NCI-H460 (cell line): ENCODE measurements at regions not wholly inside any gene's neighbourhood (a gene's known extent, or its start where the extent isn't known, plus 50 kb on each side); places are given as distances from the start of the nearest gene placed in this dataset.
"Not testable (repeated sequence)": the region's sequence is repeated elsewhere in the genome, so short reads cannot be mapped to it uniquely, and the experiment has no call there.

Experiments used
- DNase-seq: peaks from one replicate; pipeline ENCODE4 v3.0.0-alpha.2; 2016; ENCODE audit warnings: low read depth; ENCODE audit errors: extremely low read depth

DNA sequence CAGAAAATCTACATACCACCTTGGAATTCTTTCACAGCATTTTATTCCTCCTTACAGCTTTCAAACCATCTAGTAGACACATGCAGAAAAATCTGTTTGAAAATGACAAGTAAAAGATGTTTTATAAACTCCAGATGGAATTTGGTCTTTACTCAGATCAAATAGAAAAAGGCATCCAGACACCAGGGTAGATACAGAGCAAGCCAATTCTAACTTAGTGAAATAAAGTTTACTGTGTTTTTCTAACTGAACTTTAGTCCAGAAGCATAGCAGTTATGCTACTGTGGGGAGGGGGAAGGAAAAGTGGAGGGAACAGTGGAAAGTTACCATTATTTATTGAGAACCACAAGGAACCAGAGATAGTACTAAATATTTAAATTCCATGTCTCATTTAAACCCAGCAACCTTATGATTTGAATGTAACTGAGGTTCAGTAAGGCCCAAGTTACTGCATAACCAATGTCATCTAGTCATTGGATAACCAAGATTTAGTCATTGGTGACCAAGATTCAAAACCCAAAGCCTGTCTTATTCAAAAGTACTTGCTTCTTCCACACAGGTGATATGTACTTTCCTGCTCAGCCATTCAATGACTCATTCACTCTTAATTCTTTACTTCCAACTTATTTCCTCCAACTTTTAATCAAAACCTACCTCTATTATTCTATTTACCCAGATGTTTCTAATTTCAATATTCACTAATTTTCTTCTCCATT, 57.7 kb downstream of the RAD51AP2 start:
- no peak for DNase-seq

DNA sequence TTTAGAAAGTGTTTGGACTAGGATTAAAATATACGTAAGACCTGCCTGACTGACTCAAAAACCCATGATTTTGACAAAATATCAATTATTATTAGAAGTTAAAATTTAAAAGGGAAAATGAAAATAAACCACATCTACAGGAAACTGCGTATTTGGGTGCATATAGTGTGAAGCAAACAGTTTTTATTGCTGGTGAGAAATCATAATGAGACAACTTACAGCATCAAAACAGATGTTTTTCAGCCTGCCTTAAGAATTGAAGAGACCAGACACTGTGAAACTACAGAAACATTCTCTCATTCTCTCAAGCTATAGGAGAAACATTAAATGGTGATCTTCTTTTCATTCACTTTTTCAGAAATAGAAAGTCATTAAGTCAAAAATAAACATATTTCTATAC, 62.9 kb downstream of the RAD51AP2 start:
- DNase-seq: no peak

DNA sequence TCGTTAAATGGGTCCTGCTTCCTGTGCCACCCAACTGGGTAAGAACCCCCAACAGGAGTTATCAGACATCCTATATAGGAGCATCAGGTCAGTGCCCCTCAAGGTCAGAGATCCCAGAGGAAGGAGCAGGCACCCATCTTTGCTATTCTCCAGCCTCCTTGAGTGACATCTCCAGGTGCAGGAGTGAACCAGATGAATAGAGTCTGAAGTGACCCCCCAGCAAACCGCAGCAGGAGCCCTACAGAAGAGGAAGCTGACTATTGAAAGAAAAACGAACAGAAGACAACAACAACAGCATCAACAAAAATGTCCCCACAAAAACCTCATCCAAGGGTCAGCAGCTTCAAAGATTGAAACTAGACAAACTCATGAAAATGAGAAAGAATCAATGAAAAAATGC, 72.0 kb downstream of the RAD51AP2 start:
- not testable (repeated sequence) for DNase-seq

- DNase-seq: no peak
These were observed 72.5 kb downstream of the RAD51AP2 start for GRCh38 chr2:17445744-17446143.

DNA sequence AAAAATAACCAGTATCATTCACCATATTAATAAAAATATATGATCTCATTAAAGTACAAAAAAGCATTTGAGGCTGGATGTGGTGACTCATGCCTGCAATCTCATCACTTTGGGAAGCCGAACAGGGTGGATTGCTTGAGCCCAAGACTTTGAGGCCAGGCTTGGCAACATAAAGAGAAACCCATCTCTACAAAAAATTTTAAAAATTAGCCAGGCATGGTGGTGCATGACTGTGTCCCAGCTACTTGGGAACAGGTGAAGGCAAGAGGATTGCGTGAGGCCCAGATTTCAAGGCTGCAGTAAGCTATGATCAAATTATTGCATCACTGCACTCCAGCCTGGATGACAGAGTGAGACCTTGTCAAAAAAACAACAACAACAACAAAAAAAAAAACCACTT, 75.9 kb downstream of the RAD51AP2 start:
- DNase-seq: no peak

DNA sequence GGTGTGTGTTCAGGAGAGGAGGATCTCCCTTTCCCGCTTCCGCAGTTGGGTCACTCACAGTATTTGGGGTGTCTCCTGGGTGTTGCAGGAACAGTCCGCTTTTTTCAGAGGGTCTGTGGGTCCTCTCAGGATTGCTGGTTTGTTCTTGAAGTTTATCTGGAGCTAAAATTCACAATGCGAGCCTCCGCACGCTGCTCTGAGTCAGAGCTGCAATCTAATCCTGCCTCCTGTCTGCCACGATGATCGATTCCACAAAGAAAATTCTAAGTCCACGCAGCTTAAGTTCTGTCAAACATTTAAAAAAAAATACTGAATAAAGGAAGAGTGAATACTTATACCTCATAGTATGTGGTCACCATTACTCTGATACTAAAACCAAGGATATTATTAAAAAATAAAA, 76.5 kb downstream of the RAD51AP2 start:
- no peak for DNase-seq

GRCh38 chr2:17441055-17441771, 77.0 kb downstream of the RAD51AP2 start:
- DNase-seq: no peak

GRCh38 chr2:17430326-17430725, 87.9 kb downstream of the RAD51AP2 start:
- no peak for DNase-seq

GRCh38 chr2:17429130-17429529, 89.1 kb downstream of the RAD51AP2 start:
- DNase-seq: no peak

DNA sequence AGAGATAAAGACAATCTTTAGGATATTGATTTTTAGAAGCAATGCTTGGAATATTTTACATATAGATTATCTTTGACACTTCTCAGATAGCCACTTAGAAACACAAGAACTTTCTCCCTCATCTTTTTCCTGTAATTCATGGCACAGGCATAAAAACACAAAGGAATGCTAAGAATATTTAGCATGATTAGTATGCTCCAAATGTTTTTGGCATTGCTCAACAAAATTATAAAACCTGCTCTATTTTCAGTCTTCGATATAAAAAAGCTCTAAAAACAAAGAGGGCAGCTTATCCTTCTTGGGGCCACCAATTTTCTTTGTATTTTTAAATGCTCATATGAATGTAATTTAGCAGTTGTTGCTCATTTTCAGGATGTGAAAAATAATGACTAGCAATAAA, 90.8 kb downstream of the RAD51AP2 start:
- no peak for DNase-seq

DNA sequence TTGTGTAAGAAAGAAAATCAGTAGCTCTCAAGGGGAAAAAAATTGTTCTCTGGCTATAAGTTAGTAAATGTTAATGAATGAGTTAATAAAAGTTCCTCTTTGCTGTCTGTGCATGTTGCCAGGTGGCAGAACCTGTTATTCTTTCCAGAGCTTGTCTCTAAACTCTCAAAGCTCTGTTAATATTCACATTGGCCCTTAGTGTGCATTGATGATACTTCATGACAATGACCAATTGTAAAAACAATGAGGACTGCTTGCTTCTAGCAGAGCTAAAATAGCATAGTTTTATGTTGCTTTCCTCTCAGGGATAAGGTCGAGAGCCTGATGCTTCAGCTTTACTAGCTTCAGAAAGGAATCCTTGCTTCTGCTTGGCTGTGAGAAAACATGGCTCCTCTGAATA, 91.5 kb downstream of the RAD51AP2 start:
- no peak for DNase-seq

DNA sequence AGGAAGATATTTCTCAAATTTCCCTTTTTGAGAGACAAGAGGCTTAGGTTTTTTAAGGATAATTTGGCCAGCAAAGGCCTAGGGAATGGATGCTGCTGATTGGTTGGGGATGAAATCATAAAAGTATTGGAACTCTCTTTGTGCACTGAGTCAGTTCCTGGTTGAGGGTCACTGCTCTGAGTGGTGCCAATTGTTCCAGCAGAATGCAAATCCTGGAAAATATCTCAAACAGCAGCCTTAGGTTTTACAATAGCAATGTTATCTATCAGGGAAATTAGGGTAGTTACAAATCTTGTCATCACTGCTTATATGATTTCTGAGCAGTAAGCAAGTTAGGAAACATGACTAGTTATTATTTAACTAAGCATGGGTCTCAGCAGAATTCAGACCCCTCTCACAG, 96.2 kb downstream of the RAD51AP2 start:
- DNase-seq: no peak

GRCh38 chr2:17416884-17417391, 101.3 kb downstream of the RAD51AP2 start:
- no peak for DNase-seq

DNA sequence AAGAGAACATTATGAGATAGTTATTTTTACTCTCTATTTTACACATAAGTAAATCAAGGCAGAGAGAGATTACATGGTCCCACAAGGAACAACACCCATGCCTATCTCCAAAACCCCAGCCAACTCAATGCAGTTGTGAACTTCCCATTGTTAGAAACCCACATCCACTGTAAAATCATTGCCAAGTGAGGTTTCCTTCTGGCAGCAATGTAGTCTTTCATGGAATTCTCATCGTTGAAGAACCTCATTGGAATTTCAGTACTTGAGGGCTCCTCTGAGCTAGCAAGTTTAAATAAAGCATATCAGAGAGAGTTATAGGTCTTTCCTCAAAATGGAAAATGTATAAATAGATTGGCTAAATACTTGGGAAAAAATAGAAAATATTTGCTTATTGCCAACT, 105.2 kb downstream of the RAD51AP2 start:
- no peak for DNase-seq

DNA sequence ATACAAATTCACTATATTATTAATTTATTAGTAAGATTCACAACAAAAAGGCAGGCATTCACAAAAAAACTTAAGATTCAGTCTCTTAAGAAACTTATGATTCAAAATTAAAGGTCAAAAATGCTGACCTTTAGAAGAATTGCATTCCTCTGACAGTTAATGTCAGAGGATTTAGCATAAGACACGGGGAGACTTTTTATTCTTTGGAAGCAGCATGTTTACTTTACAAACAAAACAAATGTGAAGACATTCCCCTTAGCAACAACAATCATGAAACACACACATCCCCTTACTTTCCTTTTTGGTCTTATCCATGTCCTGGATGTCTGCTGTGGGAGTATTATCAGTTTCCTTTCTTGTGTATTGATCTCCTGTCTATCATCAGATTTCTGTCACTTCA, 117.1 kb downstream of the RAD51AP2 start:
- DNase-seq: no peak

GRCh38 chr2:17398770-17399169, 119.5 kb downstream of the RAD51AP2 start:
- no peak for DNase-seq

GRCh38 chr2:17388798-17389197, 129.4 kb downstream of the RAD51AP2 start:
- no peak for DNase-seq

DNA sequence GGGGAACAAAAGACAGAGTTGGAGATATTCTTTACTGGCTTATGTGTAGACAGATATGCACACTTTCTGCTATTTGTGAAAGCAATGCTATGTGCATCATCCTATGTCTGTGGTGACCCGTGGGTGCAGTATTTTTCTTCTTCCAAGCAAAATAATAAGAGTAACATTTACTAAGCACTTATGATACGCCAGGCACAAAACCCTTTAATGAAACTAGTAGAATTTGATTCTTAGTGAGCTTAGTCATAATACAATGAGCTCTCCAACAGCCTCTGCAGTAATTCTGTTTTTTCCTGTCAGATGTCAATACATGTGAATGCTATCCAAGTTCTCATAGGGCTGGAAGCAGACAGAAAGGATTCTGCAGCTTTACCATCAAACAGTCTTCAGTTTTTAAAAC, 130.6 kb downstream of the RAD51AP2 start:
- DNase-seq: no peak

- no peak for DNase-seq
These were observed 131.5 kb downstream of the RAD51AP2 start for GRCh38 chr2:17386771-17387170.

DNA sequence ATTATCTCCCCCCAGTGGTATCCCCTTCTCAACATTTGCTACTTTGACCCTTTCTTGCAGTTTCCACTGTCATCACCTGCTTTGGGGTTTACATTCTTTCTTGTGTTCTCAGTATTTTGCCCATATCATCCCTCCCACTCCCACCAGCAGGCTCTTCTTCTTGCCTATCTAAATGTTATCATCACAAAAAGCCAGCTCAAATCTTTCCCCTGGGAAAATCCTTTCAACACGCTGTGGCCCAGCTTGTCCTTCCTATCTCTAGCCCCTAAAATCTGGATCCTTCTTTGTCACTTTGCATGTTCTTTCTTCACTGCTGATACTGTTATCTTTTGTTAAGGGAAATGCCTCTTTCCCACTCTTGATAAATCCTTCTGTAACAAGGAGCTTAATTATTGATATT, 138.2 kb downstream of the RAD51AP2 start:
- DNase-seq: no peak

GRCh38 chr2:17375262-17375661, 143.0 kb downstream of the RAD51AP2 start:
- no peak for DNase-seq

DNA sequence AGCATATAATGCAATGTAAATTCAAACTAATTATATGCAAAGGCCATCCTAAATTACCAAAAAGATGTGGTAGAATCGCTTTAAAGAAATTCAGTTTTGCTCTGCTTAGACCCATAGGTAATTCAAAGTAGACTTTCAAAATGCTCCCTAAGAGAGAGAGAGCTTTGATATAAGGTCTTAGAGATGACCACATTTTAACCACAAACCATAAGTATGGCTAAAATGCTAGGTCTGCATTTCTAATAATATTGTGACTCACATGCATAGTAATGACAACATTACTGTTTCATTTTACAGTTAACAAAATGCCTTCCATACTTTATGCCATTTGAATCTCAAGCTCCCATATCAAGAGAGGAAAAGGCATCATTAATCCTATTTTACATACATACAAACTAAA, 144.5 kb downstream of the RAD51AP2 start:
- no peak for DNase-seq
